ENCODE measurements at regions not wholly inside any gene's neighbourhood (a gene's known extent, or its start where the extent isn't known, plus 50 kb on each side); places are given as distances from the start of the nearest gene placed in this dataset.
A peak's percentile ranks its signal among the peaks of the same experiment; 100 is the strongest.

GRCh38 chr5:17895288-17896033 lies 261.2 kb downstream of the TAF11L14 start:
- DNase-seq = no peak

- no peak for DNase-seq
These were observed 262.3 kb downstream of the TAF11L14 start for GRCh38 chr5:17896605-17897004.

GRCh38 chr5:17897776-17898175 lies 263.5 kb downstream of the TAF11L14 start:
- no peak for DNase-seq

GRCh38 chr5:17898766-17899165 lies 264.5 kb downstream of the TAF11L14 start:
- DNase-seq = no peak

- DNase-seq = no peak
These were observed 272.8 kb downstream of the TAF11L14 start for GRCh38 chr5:17907094-17907493.

GRCh38 chr5:17910318-17910717 lies 276.1 kb downstream of the TAF11L14 start:
- DNase-seq = no peak

GRCh38 chr5:17912794-17913193 lies 278.5 kb downstream of the TAF11L14 start:
- no peak for DNase-seq

GRCh38 chr5:17916446-17916845 lies 282.2 kb downstream of the TAF11L14 start:
- DNase-seq = no peak

GRCh38 chr5:17917465-17917864 lies 283.2 kb downstream of the TAF11L14 start:
- DNase-seq = no peak

GRCh38 chr5:17918373-17919104 lies 284.3 kb downstream of the TAF11L14 start:
- DNase-seq = peak; percentile 15

- peak; percentile 21 for DNase-seq
These were observed 291.0 kb downstream of the TAF11L14 start for GRCh38 chr5:17925276-17925675.

GRCh38 chr5:17928581-17928981 lies 294.3 kb downstream of the TAF11L14 start:
- no peak for DNase-seq

GRCh38 chr5:17929171-17929570 lies 294.9 kb downstream of the TAF11L14 start:
- DNase-seq = no peak

GRCh38 chr5:17930346-17930745 lies 296.1 kb downstream of the TAF11L14 start:
- no peak for DNase-seq

- DNase-seq = no peak
These were observed 309.8 kb downstream of the TAF11L14 start for GRCh38 chr5:17944046-17944445.

GRCh38 chr5:17947029-17947428 lies 312.8 kb downstream of the TAF11L14 start:
- DNase-seq = no peak

GRCh38 chr5:17951392-17952169 lies 317.3 kb downstream of the TAF11L14 start:
- no peak for DNase-seq

GRCh38 chr5:17952231-17952630 lies 318.0 kb downstream of the TAF11L14 start:
- no peak for DNase-seq

- no peak for DNase-seq
These were observed 329.8 kb downstream of the TAF11L14 start for GRCh38 chr5:17964067-17964466.

GRCh38 chr5:17966640-17967402 lies 332.6 kb downstream of the TAF11L14 start:
- DNase-seq = no peak

- no peak for DNase-seq
These were observed 342.1 kb downstream of the TAF11L14 start for GRCh38 chr5:17976404-17976803.

- DNase-seq = no peak
These were observed 344.7 kb downstream of the TAF11L14 start for GRCh38 chr5:17978954-17979353.
